MM.1S (cell line): ENCODE measurements at regions not wholly inside any gene's neighbourhood (a gene's known extent, or its start where the extent isn't known, plus 50 kb on each side); places are given as distances from the start of the nearest gene placed in this dataset.
"Not testable (repeated sequence)": the region's sequence is repeated elsewhere in the genome, so short reads cannot be mapped to it uniquely, and the experiment has no call there.

Source experiments
- CTCF ChIP-seq: fragments of 300-600 bp; sonication (generic); IDR thresholded peaks from 2 replicates; pipeline ENCODE4 v1.5.1; 2016; ENCODE audit warnings: antibody characterized with exemption, low read length, mixed read lengths
- EZH2 ChIP-seq: fragments of 300-600 bp; sonication (generic); optimal IDR thresholded peaks from 2 replicates; pipeline ENCODE3; 2017; ENCODE audit warnings: low read depth, mild to moderate bottlenecking, antibody characterized with exemption, low read length, mixed read lengths

- not testable (repeated sequence) for TF ChIP-seq CTCF, EZH2
Observed at GRCh38 chr11:67803519-67803918, 129.1 kb upstream of the ALDH3B2 start.
